ENCODE measurements at regions not wholly inside any gene's neighbourhood (a gene's known extent, or its start where the extent isn't known, plus 50 kb on each side); places are given as distances from the start of the nearest gene placed in this dataset.

GRCh38 chr6:74312081-74312480 lies 616.1 kb downstream of the CD109 start (continued):
- TF ChIP-seq ZNF331 (CRISPR knock-in tag; IDR thresholded peaks at IDR 0.05; ENCODE audit: low read depth), result no peak
- TF ChIP-seq EZH2 (IDR thresholded peaks at IDR 0.05; ENCODE audit: low read depth, unreplicated experiment), result no peak
- no peak for TF ChIP-seq JUNB (IDR thresholded peaks at IDR 0.05; ENCODE audit: unreplicated experiment)

- TF ChIP-seq ZNF331 (CRISPR knock-in tag; IDR thresholded peaks at IDR 0.05; ENCODE audit: low read depth), result no peak
- no peak for TF ChIP-seq CTCF (conservative IDR thresholded peaks at IDR 0.05; ENCODE audit: low read depth in 2 of 2)
- TF ChIP-seq EZH2phosphoT487 (IDR thresholded peaks at IDR 0.05; ENCODE audit: unreplicated experiment), result no peak
- no peak for TF ChIP-seq REST (IDR thresholded peaks at IDR 0.05; ENCODE audit: unreplicated experiment)
- Mint-ChIP-seq H3K4me3 (no peak overlapping the region), H3K9me3 (no peaks in the 10 kb centered on the region), H3K27me3 (ENCODE audit: insufficient read depth, low read depth, poor library complexity) (no peaks in the 10 kb centered on the region), H3K36me3 (ENCODE audit: low read depth) (no peaks in the 10 kb centered on the region), H3K4me1 (no peaks in the 10 kb centered on the region; the same call in 2 of the 3 replicates), H3K27ac (no peak overlapping the region)
- Histone ChIP-seq H4K20me1 (replicated peaks; ENCODE audit: insufficient read depth) (no peaks in the 10 kb centered on the region), H3K9me2 (ENCODE audit: insufficient read depth) (no peaks in the 10 kb centered on the region), H3K36me3 (ENCODE audit: insufficient read depth) (no peaks in the 10 kb centered on the region), H3K4me1 (ENCODE audit: insufficient read depth) (no peaks in the 10 kb centered on the region), H3K27me3 (ENCODE audit: insufficient read depth) (no peaks in the 10 kb centered on the region), H3K27ac (ENCODE audit: low read depth) (no peak overlapping the region), H3K4me3 (no peak overlapping the region), H3K79me2 (replicated peaks; ENCODE audit: insufficient read depth) (no peaks in the 10 kb centered on the region), H2AFZ (no peak overlapping the region), H3K4me2 (no peak overlapping the region), H3F3A (replicated peaks; ENCODE audit: low read depth) (no peaks in the 10 kb centered on the region)
- no peak for ATAC-seq
- DNase-seq (ENCODE audit: low spot score), result no peak
Measured at GRCh38 chr6:74311431-74311830, 615.4 kb downstream of the CD109 start.

GRCh38 chr6:74289884-74290283 lies 593.9 kb downstream of the CD109 start:
- no peaks in the 10 kb centered on the region; the same call in 2 of the 3 replicates for H3K36me3 Mint-ChIP-seq (ENCODE audit: low read depth)
- no peaks in the 10 kb centered on the region for H3F3A ChIP-seq (replicated peaks; ENCODE audit: low read depth)
- H3K27ac ChIP-seq (ENCODE audit: low read depth), result no peak overlapping the region
- H3K27ac Mint-ChIP-seq, result no peak overlapping the region
- no peak overlapping the region for H3K4me3 Mint-ChIP-seq
- peaks cover 6% of the 10 kb centered on the region; the same call in 2 of the 3 replicates for H3K9me3 Mint-ChIP-seq
- TF ChIP-seq POLR2AphosphoS5 (IDR thresholded peaks at IDR 0.05; ENCODE audit: low read depth) (no peak), EZH2 (IDR thresholded peaks at IDR 0.05; ENCODE audit: low read depth, unreplicated experiment) (no peak), CREB1 (CRISPR knock-in tag; IDR thresholded peaks at IDR 0.05; ENCODE audit: low read depth) (no peak), REST (IDR thresholded peaks at IDR 0.05; ENCODE audit: unreplicated experiment) (no peak), NANOG (IDR thresholded peaks at IDR 0.05; ENCODE audit: borderline replicate concordance) (no peak), ETS1 (IDR thresholded peaks at IDR 0.05) (no peak)
- H4K20me1 ChIP-seq (replicated peaks; ENCODE audit: insufficient read depth), result no peaks in the 10 kb centered on the region
- no peaks in the 10 kb centered on the region for H3K9me2 ChIP-seq (ENCODE audit: insufficient read depth)
- no peak overlapping the region for H2AFZ ChIP-seq
- no peak overlapping the region for H3K4me3 ChIP-seq
- no peaks in the 10 kb centered on the region for H3K4me1 ChIP-seq (ENCODE audit: insufficient read depth)
- no peaks in the 10 kb centered on the region for H3K36me3 ChIP-seq (ENCODE audit: insufficient read depth)
- H3K4me1 Mint-ChIP-seq, result no peaks in the 10 kb centered on the region
- H3K27me3 Mint-ChIP-seq (ENCODE audit: insufficient read depth, low read depth, poor library complexity), result peaks cover 2% of the 10 kb centered on the region
- H3K79me2 ChIP-seq (replicated peaks; ENCODE audit: insufficient read depth), result no peaks in the 10 kb centered on the region
- no peak for ATAC-seq
- H3K4me2 ChIP-seq, result no peak overlapping the region
- DNase-seq (ENCODE audit: low spot score), result no peak
- no peaks in the 10 kb centered on the region for H3K27me3 ChIP-seq (ENCODE audit: insufficient read depth)

All from GM23338 (cell line).